ENCODE measurements at regions not wholly inside any gene's neighbourhood (a gene's known extent, or its start where the extent isn't known, plus 50 kb on each side); places are given as distances from the start of the nearest gene placed in this dataset.

- H3K36me3 Mint-ChIP-seq (ENCODE audit: low read depth): peaks cover 5% of the 10 kb centered on the region
- ATAC-seq (no peak), DNase-seq (no peak)
- H3K4me1 Mint-ChIP-seq: peaks cover 8% of the 10 kb centered on the region
- no peak overlapping the region for H3K4me3 Mint-ChIP-seq
- peak overlapping the region; percentile 14 for H3K27ac Mint-ChIP-seq
- H3K27me3 Mint-ChIP-seq: peaks cover 66% of the 10 kb centered on the region
- no peaks in the 10 kb centered on the region for H3K9me3 ChIP-seq (ENCODE audit: control insufficient read depth, low read length, poor library complexity, severe bottlenecking)
These were observed 49.8 kb downstream of the ABCC12 start for GRCh38 chr16:48105976-48106375.

GRCh38 chr16:48105456-48105855, 50.3 kb downstream of the ABCC12 start:
- peak overlapping the region; percentile 14 for H3K27ac Mint-ChIP-seq
- DNase-seq: no peak
- H3K36me3 Mint-ChIP-seq (ENCODE audit: low read depth): peaks cover 5% of the 10 kb centered on the region
- H3K27me3 Mint-ChIP-seq: peaks cover 68% of the 10 kb centered on the region
- no peak overlapping the region for H3K4me3 Mint-ChIP-seq
- H3K4me1 Mint-ChIP-seq: peaks cover 12% of the 10 kb centered on the region
- no peak for ATAC-seq
- H3K9me3 ChIP-seq (ENCODE audit: control insufficient read depth, low read length, poor library complexity, severe bottlenecking): no peaks in the 10 kb centered on the region

GRCh38 chr16:48103591-48103990, 52.2 kb downstream of the ABCC12 start:
- ATAC-seq (no peak), DNase-seq (no peak)
- H3K36me3 Mint-ChIP-seq (ENCODE audit: low read depth): peaks cover 5% of the 10 kb centered on the region

GRCh38 chr16:48102083-48103008, 53.4 kb downstream of the ABCC12 start:
- peak overlapping the region; percentile 60 for H3K4me3 Mint-ChIP-seq
- peaks cover 5% of the 10 kb centered on the region for H3K36me3 Mint-ChIP-seq (ENCODE audit: low read depth)
- DNase-seq (no peak), ATAC-seq (no peak)
- H3K27me3 Mint-ChIP-seq: peaks cover 54% of the 10 kb centered on the region
- H3K9me3 ChIP-seq (ENCODE audit: control insufficient read depth, low read length, poor library complexity, severe bottlenecking): no peaks in the 10 kb centered on the region
- H3K27ac Mint-ChIP-seq: no peak overlapping the region
- peaks cover 12% of the 10 kb centered on the region for H3K4me1 Mint-ChIP-seq

More at GRCh38 chr16:48103591-48103990, 52.2 kb downstream of the ABCC12 start:
- peaks cover 56% of the 10 kb centered on the region for H3K27me3 Mint-ChIP-seq
- H3K27ac Mint-ChIP-seq: no peak overlapping the region
- H3K4me3 Mint-ChIP-seq: no peak overlapping the region
- no peaks in the 10 kb centered on the region for H3K9me3 ChIP-seq (ENCODE audit: control insufficient read depth, low read length, poor library complexity, severe bottlenecking)
- H3K4me1 Mint-ChIP-seq: peaks cover 12% of the 10 kb centered on the region

- ATAC-seq (no peak), DNase-seq (no peak)
- no peaks in the 10 kb centered on the region for H3K9me3 ChIP-seq (ENCODE audit: control insufficient read depth, low read length, poor library complexity, severe bottlenecking)
- Mint-ChIP-seq H3K4me1 (peaks cover 12% of the 10 kb centered on the region), H3K36me3 (ENCODE audit: low read depth) (peaks cover 5% of the 10 kb centered on the region), H3K4me3 (peak overlapping the region; percentile 53), H3K27ac (no peak overlapping the region), H3K27me3 (peaks cover 47% of the 10 kb centered on the region)
These were observed 54.6 kb downstream of the ABCC12 start for GRCh38 chr16:48101069-48101674.

GRCh38 chr16:48099455-48099854, 56.3 kb downstream of the ABCC12 start:
- H3K36me3 Mint-ChIP-seq (ENCODE audit: low read depth): peaks cover 5% of the 10 kb centered on the region
- DNase-seq (no peak), ATAC-seq (no peak)
- no peak overlapping the region for H3K27ac Mint-ChIP-seq
- peaks cover 34% of the 10 kb centered on the region for H3K27me3 Mint-ChIP-seq
- H3K4me1 Mint-ChIP-seq: peaks cover 12% of the 10 kb centered on the region
- H3K9me3 ChIP-seq (ENCODE audit: control insufficient read depth, low read length, poor library complexity, severe bottlenecking): peaks cover 2% of the 10 kb centered on the region
- no peak overlapping the region for H3K4me3 Mint-ChIP-seq

GRCh38 chr16:48098472-48098871, 57.3 kb downstream of the ABCC12 start:
- H3K9me3 ChIP-seq (ENCODE audit: control insufficient read depth, low read length, poor library complexity, severe bottlenecking): peaks cover 2% of the 10 kb centered on the region
- DNase-seq (no peak), ATAC-seq (no peak)
- Mint-ChIP-seq H3K27ac (no peak overlapping the region), H3K4me3 (no peak overlapping the region), H3K4me1 (peaks cover 12% of the 10 kb centered on the region), H3K27me3 (peaks cover 30% of the 10 kb centered on the region), H3K36me3 (ENCODE audit: low read depth) (peaks cover 5% of the 10 kb centered on the region)

- DNase-seq (no peak), ATAC-seq (no peak)
- Mint-ChIP-seq H3K27me3 (peaks cover 49% of the 10 kb centered on the region), H3K36me3 (ENCODE audit: low read depth) (no peaks in the 10 kb centered on the region), H3K27ac (no peak overlapping the region), H3K4me1 (no peaks in the 10 kb centered on the region), H3K4me3 (no peak overlapping the region)
- H3K9me3 ChIP-seq (ENCODE audit: control insufficient read depth, low read length, poor library complexity, severe bottlenecking): peaks cover 2% of the 10 kb centered on the region
These were observed 64.7 kb downstream of the ABCC12 start for GRCh38 chr16:48091117-48091516.

GRCh38 chr16:48089053-48089792, 66.6 kb downstream of the ABCC12 start:
- DNase-seq: no peak
- no peak overlapping the region for H3K4me3 Mint-ChIP-seq
- H3K9me3 ChIP-seq (ENCODE audit: control insufficient read depth, low read length, poor library complexity, severe bottlenecking): no peaks in the 10 kb centered on the region
- peaks cover 63% of the 10 kb centered on the region for H3K27me3 Mint-ChIP-seq
- no peak overlapping the region for H3K27ac Mint-ChIP-seq
- no peak for ATAC-seq
- no peaks in the 10 kb centered on the region for H3K36me3 Mint-ChIP-seq (ENCODE audit: low read depth)
- H3K4me1 Mint-ChIP-seq: peaks cover 3% of the 10 kb centered on the region

- Mint-ChIP-seq H3K4me3 (no peak overlapping the region), H3K27me3 (peaks cover 62% of the 10 kb centered on the region), H3K27ac (no peak overlapping the region), H3K4me1 (peaks cover 3% of the 10 kb centered on the region), H3K36me3 (ENCODE audit: low read depth) (no peaks in the 10 kb centered on the region)
- no peak for DNase-seq
- no peak for ATAC-seq
- H3K9me3 ChIP-seq (ENCODE audit: control insufficient read depth, low read length, poor library complexity, severe bottlenecking): no peaks in the 10 kb centered on the region
These were observed 68.2 kb downstream of the ABCC12 start for GRCh38 chr16:48087639-48088038.

GRCh38 chr16:48086422-48086821, 69.4 kb downstream of the ABCC12 start:
- Mint-ChIP-seq H3K4me3 (no peak overlapping the region), H3K4me1 (peaks cover 3% of the 10 kb centered on the region), H3K27ac (no peak overlapping the region), H3K36me3 (ENCODE audit: low read depth) (no peaks in the 10 kb centered on the region), H3K27me3 (peaks cover 50% of the 10 kb centered on the region)
- no peaks in the 10 kb centered on the region for H3K9me3 ChIP-seq (ENCODE audit: control insufficient read depth, low read length, poor library complexity, severe bottlenecking)
- ATAC-seq: no peak
- DNase-seq: no peak

- no peak for DNase-seq
These were observed 70.1 kb downstream of the ABCC12 start for GRCh38 chr16:48085729-48086128.

GRCh38 chr16:48084826-48085225, 71.0 kb downstream of the ABCC12 start:
- H3K36me3 Mint-ChIP-seq (ENCODE audit: low read depth): no peaks in the 10 kb centered on the region
- H3K27me3 Mint-ChIP-seq: peaks cover 40% of the 10 kb centered on the region
- H3K4me1 Mint-ChIP-seq: peaks cover 3% of the 10 kb centered on the region
- ATAC-seq (no peak), DNase-seq (no peak)
- no peaks in the 10 kb centered on the region for H3K9me3 ChIP-seq (ENCODE audit: control insufficient read depth, low read length, poor library complexity, severe bottlenecking)
- H3K27ac Mint-ChIP-seq: no peak overlapping the region
- H3K4me3 Mint-ChIP-seq: no peak overlapping the region

More at GRCh38 chr16:48085729-48086128, 70.1 kb downstream of the ABCC12 start:
- ATAC-seq: no peak
- no peaks in the 10 kb centered on the region for H3K36me3 Mint-ChIP-seq (ENCODE audit: low read depth)
- no peaks in the 10 kb centered on the region for H3K9me3 ChIP-seq (ENCODE audit: control insufficient read depth, low read length, poor library complexity, severe bottlenecking)
- H3K4me3 Mint-ChIP-seq: no peak overlapping the region
- peaks cover 3% of the 10 kb centered on the region for H3K4me1 Mint-ChIP-seq
- H3K27ac Mint-ChIP-seq: no peak overlapping the region
- H3K27me3 Mint-ChIP-seq: peaks cover 43% of the 10 kb centered on the region
